ENCODE measurements at regions not wholly inside any gene's neighbourhood (a gene's known extent, or its start where the extent isn't known, plus 50 kb on each side); places are given as distances from the start of the nearest gene placed in this dataset.

DNA sequence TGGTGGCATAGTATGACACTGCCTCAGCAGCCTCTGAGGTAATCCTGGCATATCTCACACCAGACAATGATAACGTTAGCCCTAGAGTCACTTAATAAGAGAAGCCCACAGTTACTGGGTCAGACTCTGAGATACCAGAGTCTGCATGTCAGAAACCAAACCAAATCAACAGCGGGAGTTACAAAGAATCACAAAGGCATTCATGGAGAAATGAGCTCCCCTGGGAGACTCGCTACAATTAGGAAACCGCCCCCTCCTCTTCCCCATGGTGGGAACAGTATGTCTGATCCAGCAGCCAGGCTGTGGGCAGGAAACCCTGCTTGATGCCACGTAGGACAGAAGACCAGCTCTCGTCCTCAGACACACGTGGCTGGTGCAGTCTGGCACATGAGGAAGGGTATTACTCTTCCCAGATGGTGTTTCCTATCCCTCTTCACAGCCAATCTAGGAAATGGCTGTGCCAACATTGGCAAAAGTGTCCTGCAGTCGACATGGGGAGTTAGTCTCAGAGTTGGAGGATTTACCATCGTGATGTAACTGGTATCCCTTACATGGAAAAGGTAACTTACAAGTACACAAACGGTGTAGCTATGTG, 485.4 kb downstream of the ZNF608 start (continued):
- TF ChIP-seq, protein P1, sequence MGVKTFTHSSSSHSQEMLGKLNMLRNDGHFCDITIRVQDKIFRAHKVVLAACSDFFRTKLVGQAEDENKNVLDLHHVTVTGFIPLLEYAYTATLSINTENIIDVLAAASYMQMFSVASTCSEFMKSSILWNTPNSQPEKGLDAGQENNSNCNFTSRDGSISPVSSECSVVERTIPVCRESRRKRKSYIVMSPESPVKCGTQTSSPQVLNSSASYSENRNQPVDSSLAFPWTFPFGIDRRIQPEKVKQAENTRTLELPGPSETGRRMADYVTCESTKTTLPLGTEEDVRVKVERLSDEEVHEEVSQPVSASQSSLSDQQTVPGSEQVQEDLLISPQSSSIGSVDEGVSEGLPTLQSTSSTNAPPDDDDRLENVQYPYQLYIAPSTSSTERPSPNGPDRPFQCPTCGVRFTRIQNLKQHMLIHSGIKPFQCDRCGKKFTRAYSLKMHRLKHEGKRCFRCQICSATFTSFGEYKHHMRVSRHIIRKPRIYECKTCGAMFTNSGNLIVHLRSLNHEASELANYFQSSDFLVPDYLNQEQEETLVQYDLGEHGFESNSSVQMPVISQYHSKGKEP (tag by site-specific recombination; IDR thresholded peaks at IDR 0.05) = no peak
- TF ChIP-seq, protein P2, sequence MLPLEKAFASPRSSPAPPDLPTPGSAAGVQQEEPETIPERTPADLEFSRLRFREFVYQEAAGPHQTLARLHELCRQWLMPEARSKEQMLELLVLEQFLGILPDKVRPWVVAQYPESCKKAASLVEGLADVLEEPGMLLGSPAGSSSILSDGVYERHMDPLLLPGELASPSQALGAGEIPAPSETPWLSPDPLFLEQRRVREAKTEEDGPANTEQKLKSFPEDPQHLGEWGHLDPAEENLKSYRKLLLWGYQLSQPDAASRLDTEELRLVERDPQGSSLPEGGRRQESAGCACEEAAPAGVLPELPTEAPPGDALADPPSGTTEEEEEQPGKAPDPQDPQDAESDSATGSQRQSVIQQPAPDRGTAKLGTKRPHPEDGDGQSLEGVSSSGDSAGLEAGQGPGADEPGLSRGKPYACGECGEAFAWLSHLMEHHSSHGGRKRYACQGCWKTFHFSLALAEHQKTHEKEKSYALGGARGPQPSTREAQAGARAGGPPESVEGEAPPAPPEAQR (tag by site-specific recombination; IDR thresholded peaks at IDR 0.05) = no peak
- TF ChIP-seq, protein P3, sequence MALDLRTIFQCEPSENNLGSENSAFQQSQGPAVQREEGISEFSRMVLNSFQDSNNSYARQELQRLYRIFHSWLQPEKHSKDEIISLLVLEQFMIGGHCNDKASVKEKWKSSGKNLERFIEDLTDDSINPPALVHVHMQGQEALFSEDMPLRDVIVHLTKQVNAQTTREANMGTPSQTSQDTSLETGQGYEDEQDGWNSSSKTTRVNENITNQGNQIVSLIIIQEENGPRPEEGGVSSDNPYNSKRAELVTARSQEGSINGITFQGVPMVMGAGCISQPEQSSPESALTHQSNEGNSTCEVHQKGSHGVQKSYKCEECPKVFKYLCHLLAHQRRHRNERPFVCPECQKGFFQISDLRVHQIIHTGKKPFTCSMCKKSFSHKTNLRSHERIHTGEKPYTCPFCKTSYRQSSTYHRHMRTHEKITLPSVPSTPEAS (tag by site-specific recombination; IDR thresholded peaks at IDR 0.05) = no peak

DNA sequence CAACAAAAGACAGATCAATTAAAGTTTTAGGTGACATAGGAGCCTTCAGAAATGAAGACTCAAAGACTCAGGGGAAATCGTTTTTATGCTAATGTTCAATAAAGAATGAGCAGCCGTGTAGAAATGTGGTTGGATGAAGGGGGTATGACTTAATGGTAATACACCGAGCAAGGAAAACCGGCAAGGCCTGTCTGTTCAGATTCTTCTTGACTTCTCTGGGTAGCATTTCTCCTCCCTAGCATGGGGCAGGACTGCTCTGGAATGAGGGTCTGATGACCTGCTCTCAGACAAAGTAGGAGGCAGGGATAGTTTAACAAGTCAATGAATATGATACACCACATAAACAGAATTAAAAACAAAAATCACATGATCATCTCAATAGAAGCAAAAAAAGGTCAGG, 487.4 kb downstream of the ZNF608 start:
- CTCF ChIA-PET = no interaction called here
- H3K4me1 ChIP-seq (ENCODE audit: control insufficient read depth, insufficient read depth, low read length) = peaks cover 8% of the 10 kb centered on the region
- TF ChIP-seq ZBTB8A (tag by site-specific recombination; IDR thresholded peaks at IDR 0.05) = no peak
- TF ChIP-seq, protein P4, sequence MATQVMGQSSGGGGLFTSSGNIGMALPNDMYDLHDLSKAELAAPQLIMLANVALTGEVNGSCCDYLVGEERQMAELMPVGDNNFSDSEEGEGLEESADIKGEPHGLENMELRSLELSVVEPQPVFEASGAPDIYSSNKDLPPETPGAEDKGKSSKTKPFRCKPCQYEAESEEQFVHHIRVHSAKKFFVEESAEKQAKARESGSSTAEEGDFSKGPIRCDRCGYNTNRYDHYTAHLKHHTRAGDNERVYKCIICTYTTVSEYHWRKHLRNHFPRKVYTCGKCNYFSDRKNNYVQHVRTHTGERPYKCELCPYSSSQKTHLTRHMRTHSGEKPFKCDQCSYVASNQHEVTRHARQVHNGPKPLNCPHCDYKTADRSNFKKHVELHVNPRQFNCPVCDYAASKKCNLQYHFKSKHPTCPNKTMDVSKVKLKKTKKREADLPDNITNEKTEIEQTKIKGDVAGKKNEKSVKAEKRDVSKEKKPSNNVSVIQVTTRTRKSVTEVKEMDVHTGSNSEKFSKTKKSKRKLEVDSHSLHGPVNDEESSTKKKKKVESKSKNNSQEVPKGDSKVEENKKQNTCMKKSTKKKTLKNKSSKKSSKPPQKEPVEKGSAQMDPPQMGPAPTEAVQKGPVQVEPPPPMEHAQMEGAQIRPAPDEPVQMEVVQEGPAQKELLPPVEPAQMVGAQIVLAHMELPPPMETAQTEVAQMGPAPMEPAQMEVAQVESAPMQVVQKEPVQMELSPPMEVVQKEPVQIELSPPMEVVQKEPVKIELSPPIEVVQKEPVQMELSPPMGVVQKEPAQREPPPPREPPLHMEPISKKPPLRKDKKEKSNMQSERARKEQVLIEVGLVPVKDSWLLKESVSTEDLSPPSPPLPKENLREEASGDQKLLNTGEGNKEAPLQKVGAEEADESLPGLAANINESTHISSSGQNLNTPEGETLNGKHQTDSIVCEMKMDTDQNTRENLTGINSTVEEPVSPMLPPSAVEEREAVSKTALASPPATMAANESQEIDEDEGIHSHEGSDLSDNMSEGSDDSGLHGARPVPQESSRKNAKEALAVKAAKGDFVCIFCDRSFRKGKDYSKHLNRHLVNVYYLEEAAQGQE (tag by site-specific recombination; IDR thresholded peaks at IDR 0.05) = no peak
- no peak for TF ChIP-seq ZNF211 (tag by site-specific recombination; IDR thresholded peaks at IDR 0.05; ENCODE audit: low read depth)
- no peak for TF ChIP-seq ZNF747 (tag by site-specific recombination; IDR thresholded peaks at IDR 0.05)
- TF ChIP-seq ZNF140 (tag by site-specific recombination; IDR thresholded peaks at IDR 0.05) = no peak
- TF ChIP-seq ZFHX2 (tag by site-specific recombination; conservative IDR thresholded peaks at IDR 0.05) = no peak
- no peak for TF ChIP-seq ZNF660 (tag by site-specific recombination; IDR thresholded peaks at IDR 0.05)
- TF ChIP-seq GLI2 (tag by site-specific recombination; IDR thresholded peaks at IDR 0.05; ENCODE audit: borderline replicate concordance, low read depth) = no peak
- no peak for TF ChIP-seq ZNF571 (tag by site-specific recombination; IDR thresholded peaks at IDR 0.05)
- TF ChIP-seq, protein P5, sequence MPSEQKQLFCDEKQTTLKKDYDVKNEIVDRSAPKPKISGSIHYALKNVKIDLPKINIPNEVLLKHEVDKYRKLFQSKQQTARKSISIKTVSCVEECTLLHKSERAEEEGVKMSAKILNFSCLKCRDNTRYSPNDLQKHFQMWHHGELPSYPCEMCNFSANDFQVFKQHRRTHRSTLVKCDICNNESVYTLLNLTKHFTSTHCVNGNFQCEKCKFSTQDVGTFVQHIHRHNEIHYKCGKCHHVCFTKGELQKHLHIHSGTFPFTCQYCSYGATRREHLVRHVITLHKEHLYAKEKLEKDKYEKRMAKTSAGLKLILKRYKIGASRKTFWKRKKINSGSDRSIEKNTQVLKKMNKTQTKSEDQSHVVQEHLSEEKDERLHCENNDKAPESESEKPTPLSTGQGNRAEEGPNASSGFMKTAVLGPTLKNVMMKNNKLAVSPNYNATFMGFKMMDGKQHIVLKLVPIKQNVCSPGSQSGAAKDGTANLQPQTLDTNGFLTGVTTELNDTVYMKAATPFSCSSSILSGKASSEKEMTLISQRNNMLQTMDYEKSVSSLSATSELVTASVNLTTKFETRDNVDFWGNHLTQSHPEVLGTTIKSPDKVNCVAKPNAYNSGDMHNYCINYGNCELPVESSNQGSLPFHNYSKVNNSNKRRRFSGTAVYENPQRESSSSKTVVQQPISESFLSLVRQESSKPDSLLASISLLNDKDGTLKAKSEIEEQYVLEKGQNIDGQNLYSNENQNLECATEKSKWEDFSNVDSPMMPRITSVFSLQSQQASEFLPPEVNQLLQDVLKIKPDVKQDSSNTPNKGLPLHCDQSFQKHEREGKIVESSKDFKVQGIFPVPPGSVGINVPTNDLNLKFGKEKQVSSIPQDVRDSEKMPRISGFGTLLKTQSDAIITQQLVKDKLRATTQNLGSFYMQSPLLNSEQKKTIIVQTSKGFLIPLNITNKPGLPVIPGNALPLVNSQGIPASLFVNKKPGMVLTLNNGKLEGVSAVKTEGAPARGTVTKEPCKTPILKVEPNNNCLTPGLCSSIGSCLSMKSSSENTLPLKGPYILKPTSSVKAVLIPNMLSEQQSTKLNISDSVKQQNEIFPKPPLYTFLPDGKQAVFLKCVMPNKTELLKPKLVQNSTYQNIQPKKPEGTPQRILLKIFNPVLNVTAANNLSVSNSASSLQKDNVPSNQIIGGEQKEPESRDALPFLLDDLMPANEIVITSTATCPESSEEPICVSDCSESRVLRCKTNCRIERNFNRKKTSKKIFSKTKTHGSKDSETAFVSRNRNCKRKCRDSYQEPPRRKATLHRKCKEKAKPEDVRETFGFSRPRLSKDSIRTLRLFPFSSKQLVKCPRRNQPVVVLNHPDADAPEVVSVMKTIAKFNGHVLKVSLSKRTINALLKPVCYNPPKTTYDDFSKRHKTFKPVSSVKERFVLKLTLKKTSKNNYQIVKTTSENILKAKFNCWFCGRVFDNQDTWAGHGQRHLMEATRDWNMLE (tag by site-specific recombination; conservative IDR thresholded peaks at IDR 0.05; ENCODE audit: low read depth) = no peak
- no peak for TF ChIP-seq ZNF266 (tag by site-specific recombination; IDR thresholded peaks at IDR 0.05; ENCODE audit: low read depth)
- no peak for TF ChIP-seq ZNF239 (tag by site-specific recombination; IDR thresholded peaks at IDR 0.05)
- H3K9me3 ChIP-seq (ENCODE audit: control insufficient read depth, insufficient read depth, low read depth, low read length) = no peaks in the 10 kb centered on the region
- H3K27ac ChIP-seq (ENCODE audit: extremely low read depth, low read depth, low read length) = no peak overlapping the region
- H3K36me3 ChIP-seq (ENCODE audit: control insufficient read depth in 2 of 2, insufficient read depth in 1 of 2, low read length in 2 of 2) = no peaks in the 10 kb centered on the region
- POLR2A ChIA-PET = no interaction called here
- H3K4me3 ChIP-seq (ENCODE audit: low read depth, low read length) = no peak overlapping the region

All from HEK293 (cell line).